Fibroblast of skin of left quadriceps (primary cell): ENCODE measurements at regions not wholly inside any gene's neighbourhood (a gene's known extent, or its start where the extent isn't known, plus 50 kb on each side); places are given as distances from the start of the nearest gene placed in this dataset.

Source experiments
- DNase-seq, 2 experiments: peaks; one replicate each; pipeline ENCODE4 v3.0.0-alpha.2; 2013; ENCODE audit warnings: low read depth in 2 of 2

GRCh38 chr10:44774676-44775401 is 136.3 kb upstream of the TMEM72 start:
- DNase-seq: no peak

DNA sequence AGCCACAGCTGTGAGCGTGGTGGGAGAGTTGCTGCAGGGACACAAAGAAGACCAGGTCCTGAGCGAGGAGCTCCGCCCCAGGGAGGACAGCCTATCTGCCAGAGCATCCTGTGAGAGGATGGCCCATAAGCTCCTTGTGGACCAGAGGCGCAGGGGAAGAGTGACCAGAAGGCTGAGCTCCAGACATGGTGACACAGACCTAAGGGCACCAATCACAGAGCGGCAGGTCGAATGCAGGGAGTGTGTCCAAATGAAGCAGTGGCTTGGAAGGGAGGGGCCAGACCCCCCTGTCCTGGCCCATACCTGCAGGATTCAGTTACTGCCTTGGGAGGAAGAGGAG is 135.8 kb upstream of the TMEM72 start:
- DNase-seq: no peak

- no peak for DNase-seq
These were observed 135.0 kb upstream of the TMEM72 start for GRCh38 chr10:44776181-44776580.

DNA sequence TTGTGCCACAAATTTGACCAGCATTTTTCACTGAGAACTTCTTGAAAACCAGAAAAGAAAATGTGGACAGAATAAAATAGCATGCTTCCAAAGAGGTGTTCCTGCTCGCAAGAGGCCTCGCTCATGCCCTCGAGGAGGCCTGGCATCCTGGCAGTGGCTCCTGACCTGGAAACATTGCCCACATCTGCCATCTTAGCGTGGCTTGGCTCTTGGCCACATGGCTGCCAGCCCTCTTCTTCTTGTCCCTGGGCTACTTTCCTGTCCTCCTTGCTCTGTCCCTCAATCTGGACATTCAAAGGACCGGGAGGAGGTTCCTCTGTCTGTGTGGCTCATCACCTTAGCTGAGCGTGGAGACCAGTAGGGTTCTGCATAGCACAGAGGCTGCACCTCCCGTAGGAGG is 131.6 kb upstream of the TMEM72 start:
- DNase-seq: no peak

- no peak for DNase-seq
These were observed 130.7 kb upstream of the TMEM72 start for GRCh38 chr10:44780426-44780825.

DNA sequence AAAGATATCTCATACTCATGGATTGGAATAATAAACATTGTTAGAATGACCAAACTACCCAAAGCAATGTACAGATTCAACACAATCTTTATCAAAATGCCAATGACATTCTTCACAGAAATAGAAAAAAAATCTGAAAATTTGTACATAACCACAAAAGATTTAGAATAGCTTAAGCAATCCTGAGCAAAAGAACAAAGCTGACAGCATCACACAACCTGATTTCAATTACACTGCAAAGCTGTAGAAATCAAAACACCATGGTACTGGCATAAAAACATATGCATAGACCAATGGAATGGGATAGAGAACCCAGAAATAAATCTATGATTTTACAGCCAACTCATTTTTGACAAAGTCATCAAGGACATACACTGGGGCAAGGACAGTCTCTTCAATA is 130.0 kb upstream of the TMEM72 start:
- DNase-seq: no peak

DNA sequence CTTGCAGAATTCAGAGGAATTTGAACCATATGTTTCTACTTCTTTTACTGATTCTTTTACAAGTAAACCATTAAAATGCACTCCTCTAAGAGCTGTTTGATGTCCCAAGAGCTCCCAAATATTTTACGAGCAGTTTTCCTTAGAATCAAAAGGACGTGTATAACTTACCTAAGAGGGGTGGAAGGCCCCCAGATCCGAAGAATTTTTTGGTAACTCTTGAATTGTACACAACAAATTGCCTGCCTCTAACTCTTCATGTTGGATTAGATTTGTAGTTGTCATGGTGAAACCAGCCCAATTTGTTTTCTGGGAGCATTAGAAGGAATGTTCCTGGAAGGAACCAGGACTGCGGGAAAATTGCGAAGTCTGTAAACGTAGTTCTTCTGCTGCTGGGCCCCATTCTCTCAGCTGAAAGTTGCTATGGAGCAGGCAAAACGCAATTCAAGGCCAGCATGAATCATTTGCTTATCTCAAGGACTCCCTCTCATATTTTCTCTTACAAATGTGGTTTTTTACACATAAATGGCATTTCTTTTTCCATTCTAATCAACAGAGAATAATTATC is 124.8 kb upstream of the TMEM72 start:
- peak; percentile 26 to 29 for DNase-seq

- DNase-seq: no peak
These were observed 123.6 kb upstream of the TMEM72 start for GRCh38 chr10:44787480-44788075.

DNA sequence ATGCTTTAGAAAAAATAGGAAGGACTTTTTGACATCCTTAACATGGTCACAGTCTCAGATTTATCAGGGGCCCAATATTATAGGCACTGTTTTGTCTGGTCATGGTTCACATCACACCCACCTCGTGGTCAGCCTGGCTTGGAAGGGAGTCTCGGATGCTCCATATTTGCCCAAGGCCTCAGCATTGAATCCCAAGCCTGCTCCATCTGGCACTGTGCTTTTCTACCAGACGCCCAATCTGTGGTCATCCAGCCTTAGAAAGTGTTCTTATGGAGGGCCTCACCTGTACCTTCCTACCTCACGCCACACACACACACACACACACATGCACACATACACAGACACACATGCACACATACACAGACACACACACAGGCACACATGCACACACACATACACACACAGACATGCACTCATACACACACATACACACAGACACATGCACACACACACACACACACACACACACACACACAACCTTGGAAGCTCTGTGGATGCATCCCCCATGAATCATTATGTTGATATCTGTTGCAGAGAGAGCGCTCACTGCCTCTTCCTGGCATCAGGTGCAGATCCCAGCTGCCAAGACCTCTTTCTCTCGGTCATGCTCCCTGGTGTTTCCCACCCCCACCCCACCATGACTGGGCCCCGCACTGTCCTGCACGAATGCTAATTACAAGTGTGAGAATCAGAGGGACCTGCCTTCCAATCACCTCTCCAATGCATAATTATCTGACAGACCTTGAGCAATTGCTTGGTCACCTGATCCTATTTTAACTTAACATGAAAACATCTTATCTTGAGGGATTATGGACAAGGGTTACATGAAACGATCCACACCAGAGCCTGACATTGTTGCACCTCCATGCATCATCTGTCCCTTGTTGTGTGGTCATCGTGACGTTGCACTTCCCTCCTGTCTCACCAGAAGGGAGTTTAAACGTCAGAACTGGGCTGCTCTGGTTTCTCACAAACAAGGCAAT is 122.7 kb upstream of the TMEM72 start:
- DNase-seq: no peak

DNA sequence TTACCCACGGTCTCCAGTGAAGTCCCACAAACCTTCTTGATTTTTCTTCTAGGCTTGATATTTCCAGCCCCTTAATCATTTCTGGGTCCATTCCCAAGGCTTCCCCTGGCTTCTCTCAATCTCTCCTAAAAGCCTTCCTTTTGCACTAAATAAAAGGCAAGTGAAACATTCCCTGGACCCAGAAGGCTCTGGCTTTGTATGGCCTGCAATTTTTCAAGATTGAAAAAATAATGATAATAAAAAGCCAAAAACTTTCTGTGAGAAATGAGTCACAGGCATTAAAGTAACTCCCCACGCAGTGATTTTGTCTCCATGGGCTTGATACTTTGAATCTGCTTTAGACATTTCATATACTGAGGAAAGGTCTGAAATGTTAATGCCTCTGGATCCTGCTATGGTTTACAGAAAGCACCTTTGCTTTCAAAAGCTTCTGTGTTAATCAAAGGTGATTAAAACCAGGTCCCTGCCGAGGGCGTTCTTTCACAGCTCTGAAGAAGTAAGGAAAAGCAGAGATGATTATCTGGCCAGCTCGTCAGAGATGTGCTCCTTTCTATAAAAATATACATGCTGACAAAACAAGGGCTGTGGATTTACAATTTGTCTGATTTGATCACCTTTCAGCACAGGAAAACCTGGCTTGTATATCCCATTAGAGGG is 118.9 kb upstream of the TMEM72 start:
- DNase-seq: no peak

DNA sequence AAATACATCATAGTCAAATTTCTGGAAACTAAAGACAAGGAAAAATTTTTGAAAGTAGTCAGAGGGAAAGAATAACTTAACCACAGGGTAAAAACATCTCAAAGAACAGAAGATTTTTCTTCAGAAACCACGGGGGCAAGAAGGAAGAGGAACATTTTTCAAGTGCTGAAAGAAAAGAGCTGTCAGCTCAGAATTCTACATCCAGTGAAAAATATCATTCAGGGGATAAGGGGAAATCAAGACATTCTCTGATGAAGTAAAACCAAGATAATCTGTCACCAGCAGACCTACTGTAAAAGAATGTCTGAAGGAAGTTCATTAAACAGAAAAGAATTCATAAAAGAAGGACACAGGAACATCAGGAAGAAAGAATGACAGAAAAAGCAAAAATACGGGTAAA is 111.2 kb upstream of the TMEM72 start:
- no peak for DNase-seq

- peak; percentile 89 to 91 for DNase-seq
These were observed 109.5 kb upstream of the TMEM72 start for GRCh38 chr10:44801383-44802327.

DNA sequence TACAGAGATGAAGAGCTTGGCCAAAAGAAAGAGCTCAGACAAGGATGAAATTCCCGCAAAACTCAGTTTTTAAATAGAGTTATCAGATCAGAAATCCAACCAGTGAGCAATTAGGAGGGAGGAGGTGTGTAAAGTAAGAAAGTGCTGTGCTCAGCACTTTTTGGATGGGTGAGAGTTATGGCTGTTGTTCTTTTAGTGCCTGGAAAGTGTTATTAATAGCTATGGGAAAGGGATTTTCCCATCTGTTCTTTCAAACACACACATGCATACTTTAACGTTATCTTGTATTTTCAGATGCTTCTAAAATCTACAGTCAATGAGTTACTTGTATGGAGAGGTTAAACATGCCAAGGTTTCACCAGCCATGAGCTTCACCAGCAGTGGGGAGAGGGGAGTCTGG is 107.3 kb upstream of the TMEM72 start:
- DNase-seq: no peak

DNA sequence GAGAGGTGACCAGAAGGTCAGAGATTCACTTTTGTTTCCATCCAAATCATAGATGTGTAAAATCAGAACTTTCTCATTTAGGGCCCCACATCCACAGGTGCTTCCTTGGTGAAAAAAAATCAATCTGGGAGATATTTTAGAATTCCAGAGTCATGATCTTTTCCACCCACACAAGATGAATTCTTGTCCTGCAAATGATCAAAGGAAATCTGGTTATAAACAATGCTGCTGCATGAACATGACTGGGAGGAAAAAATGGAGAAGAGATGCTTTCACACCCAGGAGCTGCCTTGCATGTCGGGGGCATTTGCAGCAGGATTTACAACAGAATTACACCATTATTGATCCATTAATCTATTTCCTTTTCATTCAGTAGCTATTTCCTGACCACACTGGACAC is 106.5 kb upstream of the TMEM72 start:
- no peak for DNase-seq

DNA sequence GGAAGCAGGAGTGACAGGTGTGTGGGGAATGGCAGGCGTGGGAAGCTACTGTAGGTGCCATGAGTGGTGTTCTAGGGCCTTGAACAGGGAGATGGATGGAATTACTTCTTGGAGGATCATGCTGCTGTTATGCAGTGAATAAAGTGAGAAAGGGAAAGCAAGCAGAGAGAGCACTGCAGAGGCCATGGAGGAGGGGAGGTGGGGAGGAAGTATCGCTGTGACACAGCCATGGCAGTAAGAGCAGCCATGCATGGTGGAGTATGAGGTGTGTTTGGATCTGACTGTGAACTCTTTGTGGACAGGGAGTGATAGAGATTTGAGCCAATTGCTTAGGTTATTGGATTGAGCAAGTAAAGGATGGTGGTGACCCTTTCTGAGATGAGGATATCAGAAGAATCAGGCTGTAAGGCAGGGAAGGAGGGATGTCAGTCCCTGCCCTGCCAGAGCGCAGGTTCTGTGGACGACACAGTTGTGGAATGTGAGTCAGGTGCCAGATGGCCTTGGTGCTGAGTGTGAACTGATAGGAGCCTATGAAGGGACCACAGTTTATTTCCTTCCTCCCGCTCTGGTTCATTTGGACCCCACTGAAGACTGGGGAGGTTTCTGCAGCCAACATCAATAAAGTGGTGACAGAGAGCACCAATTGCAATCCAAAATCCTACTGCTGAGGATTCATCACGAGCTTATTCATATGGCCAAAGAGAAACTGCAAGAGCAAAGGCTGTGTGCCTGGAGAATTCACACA is 105.5 kb upstream of the TMEM72 start:
- no peak for DNase-seq

DNA sequence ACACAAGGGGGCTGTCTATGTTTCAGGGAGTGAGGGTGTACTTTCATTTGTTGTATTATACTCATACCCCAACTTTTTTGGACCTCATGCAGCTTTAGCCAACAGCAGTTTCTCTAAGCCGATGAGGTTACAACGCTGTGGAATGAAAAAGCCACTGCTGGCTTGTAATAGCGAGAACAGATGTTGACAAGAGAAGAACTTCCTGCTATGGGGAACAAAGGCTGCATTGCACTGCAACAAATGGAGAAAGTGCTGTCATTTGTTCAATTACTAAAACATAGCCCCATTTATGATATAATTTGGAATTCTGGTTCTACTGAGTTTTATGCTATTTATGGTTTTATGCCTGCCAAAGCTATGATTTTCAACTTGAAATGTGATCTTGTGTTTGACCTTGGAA is 104.2 kb upstream of the TMEM72 start:
- no peak for DNase-seq

DNA sequence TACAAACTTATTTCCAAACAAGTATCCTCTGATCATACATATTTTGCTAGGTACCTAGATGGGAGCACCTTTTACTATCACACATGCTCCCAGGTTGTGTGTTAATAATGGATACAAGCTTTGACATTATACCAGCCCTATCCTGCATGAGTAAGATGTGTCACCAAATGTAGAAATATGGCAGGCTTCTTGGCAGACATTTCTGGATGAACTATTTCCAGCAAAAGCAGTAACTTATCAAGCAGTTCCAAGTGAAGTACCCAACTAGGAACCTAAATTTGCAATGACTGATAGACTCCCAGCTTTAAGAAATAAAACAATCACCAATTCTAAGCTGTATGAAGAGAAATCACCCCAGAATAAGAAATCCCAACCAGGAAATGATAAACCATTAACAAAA is 103.7 kb upstream of the TMEM72 start:
- no peak for DNase-seq

- no peak for DNase-seq
These were observed 101.5 kb upstream of the TMEM72 start for GRCh38 chr10:44809647-44810046.

DNA sequence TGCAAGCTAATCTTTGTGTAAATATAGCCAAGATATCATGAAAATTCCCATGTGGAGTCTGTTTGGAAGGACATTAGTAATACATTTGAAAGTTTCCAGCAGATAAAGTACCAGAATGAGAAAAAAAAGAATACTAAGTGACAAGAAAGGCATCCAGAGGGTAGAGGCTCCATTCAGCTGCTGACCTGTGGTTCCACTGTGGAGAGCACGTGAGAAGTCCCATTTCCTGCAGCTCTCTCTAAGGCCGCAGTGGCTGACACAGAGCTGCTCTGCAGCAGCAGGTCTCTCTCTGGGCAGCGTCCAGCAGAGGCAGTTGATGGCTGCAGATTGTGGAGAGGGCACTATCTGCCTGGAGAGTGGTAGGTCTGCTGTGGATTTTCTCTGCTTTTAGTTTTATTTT is 100.1 kb upstream of the TMEM72 start:
- no peak for DNase-seq

DNA sequence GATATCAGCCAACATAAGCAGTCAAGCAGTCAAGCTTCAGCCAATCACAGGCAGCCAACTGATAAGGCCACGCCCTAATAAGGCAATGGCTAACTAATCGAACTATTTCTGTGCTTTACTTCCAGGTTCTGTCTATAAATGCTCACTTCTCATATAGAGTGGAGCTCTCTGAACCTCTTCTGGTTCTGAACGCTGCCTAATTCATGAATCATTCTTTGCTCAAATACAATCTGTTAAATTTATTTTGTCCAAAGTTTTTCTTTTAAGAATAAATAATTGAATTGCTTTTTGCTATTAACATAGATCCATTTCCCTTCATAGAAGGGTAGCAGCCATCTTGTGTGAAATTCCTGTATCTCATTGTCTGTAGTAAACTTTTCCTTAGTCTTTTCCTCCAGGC is 97.9 kb upstream of the TMEM72 start:
- DNase-seq: no peak
